MM.1S (cell line): ENCODE measurements at regions not wholly inside any gene's neighbourhood (a gene's known extent, or its start where the extent isn't known, plus 50 kb on each side); places are given as distances from the start of the nearest gene placed in this dataset.

Source experiments
- DNase-seq: peaks from one replicate; pipeline ENCODE4 v3.0.0-alpha.2; 2015
- H2AFZ ChIP-seq: fragments of 300-600 bp; sonication (generic); 2 replicates; pipeline ENCODE4 v1.6.0; 2016; ENCODE audit warnings: antibody characterized with exemption, low read length
- H3F3A ChIP-seq: fragments of 300-600 bp; sonication (generic); 2 replicates; pipeline ENCODE4 v1.6.1; 2016; ENCODE audit warnings: mild to moderate bottlenecking, antibody characterized with exemption, low read length, moderate library complexity, mixed read lengths; ENCODE audit not compliant: insufficient read depth
- H3K27ac ChIP-seq: fragments of 300-600 bp; sonication (generic); 2 replicates; pipeline ENCODE4 v1.5.1; 2016; ENCODE audit warnings: mild to moderate bottlenecking, low read length
- H3K27me3 ChIP-seq: fragments of 300-600 bp; sonication (generic); replicated peaks from 2 replicates; pipeline ENCODE4 v1.6.0; 2016; ENCODE audit warnings: low read length; ENCODE audit not compliant: insufficient read depth
- H3K36me3 ChIP-seq: fragments of 300-600 bp; sonication (generic); replicated peaks from 2 replicates; pipeline ENCODE4 v1.6.1; 2016; ENCODE audit warnings: mild to moderate bottlenecking, low read length, mixed read lengths; ENCODE audit not compliant: insufficient read depth
- H3K4me1 ChIP-seq: fragments of 300-600 bp; sonication (generic); 2 replicates; pipeline ENCODE4 v1.6.1; 2016; ENCODE audit warnings: low read length, mixed read lengths
- H3K4me2 ChIP-seq: fragments of 300-600 bp; sonication (generic); 2 replicates; pipeline ENCODE4 v1.6.0; 2016; ENCODE audit warnings: low read depth, low read length
- H3K4me3 ChIP-seq: fragments of 300-600 bp; sonication (generic); 2 replicates; pipeline ENCODE4 v1.5.1; 2016; ENCODE audit warnings: low read length, mixed read lengths
- H3K79me2 ChIP-seq: fragments of 300-600 bp; sonication (generic); 2 replicates; pipeline ENCODE4 v1.6.1; 2016; ENCODE audit warnings: mixed run types, low read length, mixed read lengths
- H3K9ac ChIP-seq: fragments of 300-600 bp; sonication (generic); 2 replicates; pipeline ENCODE4 v1.6.1; 2016; ENCODE audit warnings: low read length, mixed read lengths
- H3K9me2 ChIP-seq: fragments of 300-600 bp; sonication (generic); replicated peaks from 2 replicates; pipeline ENCODE4 v1.6.1; 2016; ENCODE audit warnings: mild to moderate bottlenecking, low read length, mixed read lengths; ENCODE audit not compliant: insufficient read depth
- H3K9me3 ChIP-seq: fragments of 300-600 bp; sonication (generic); replicated peaks from 2 replicates; pipeline ENCODE4 v1.6.1; 2016; ENCODE audit warnings: mild to moderate bottlenecking, low read length, mixed read lengths; ENCODE audit not compliant: insufficient read depth
- H4K20me1 ChIP-seq: fragments of 300-600 bp; sonication (generic); 2 replicates; pipeline ENCODE4 v1.6.1; 2016; ENCODE audit warnings: mild to moderate bottlenecking, low read length, moderate library complexity, mixed read lengths; ENCODE audit not compliant: insufficient read depth
- CTCF ChIP-seq: fragments of 300-600 bp; sonication (generic); IDR thresholded peaks from 2 replicates; pipeline ENCODE4 v1.5.1; 2016; ENCODE audit warnings: antibody characterized with exemption, low read length, mixed read lengths
- EZH2 ChIP-seq: fragments of 300-600 bp; sonication (generic); optimal IDR thresholded peaks from 2 replicates; pipeline ENCODE3; 2017; ENCODE audit warnings: low read depth, mild to moderate bottlenecking, antibody characterized with exemption, low read length, mixed read lengths
- EZH2phosphoT487 ChIP-seq: fragments of 300-600 bp; sonication (generic); IDR thresholded peaks from 2 replicates; pipeline ENCODE4 v1.6.1; 2018; ENCODE audit warnings: antibody characterized with exemption, low read length

DNA sequence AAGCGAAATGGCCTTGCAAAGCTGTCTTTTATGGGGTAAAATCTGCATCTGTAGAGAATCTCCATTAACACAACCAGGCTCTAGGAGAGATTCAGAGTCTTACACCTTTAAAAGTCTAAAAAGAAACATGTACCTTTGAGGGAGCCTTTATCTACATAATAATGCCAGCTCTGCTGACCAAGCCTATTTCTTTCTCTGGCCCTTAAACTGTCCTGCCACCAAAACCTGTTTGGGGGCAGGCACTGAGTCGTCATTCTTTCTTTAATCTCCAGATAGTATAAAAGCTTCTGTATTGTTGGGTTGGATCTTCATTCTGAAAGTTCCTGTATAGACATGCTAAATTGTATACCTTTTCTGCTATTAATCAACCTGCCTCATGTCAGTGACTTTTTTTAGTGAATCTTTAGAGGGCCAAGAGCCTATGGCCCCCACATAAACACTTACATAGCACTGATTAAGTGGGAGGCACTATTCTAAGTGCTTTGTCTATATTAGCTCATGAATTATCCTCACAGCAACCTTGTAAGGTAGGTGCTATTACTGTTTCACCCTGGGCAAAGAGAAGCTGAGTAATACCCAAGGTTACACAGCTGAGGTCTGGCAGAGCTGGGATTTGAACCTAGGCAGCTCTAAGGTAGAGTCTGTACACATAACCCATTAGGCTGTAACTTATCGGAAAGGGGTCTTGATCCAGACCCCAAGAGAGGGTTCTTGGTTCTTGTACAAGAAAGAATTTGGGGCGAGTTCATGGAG, 232.3 kb upstream of the DTNBP1 start:
- Histone ChIP-seq H2AFZ (no peak overlapping the region), H3F3A (no peaks in the 10 kb centered on the region), H3K79me2 (no peaks in the 10 kb centered on the region), H4K20me1 (no peaks in the 10 kb centered on the region), H3K36me3 (no peaks in the 10 kb centered on the region), H3K4me2 (no peak overlapping the region), H3K9me2 (no peaks in the 10 kb centered on the region), H3K27ac (no peak overlapping the region), H3K27me3 (no peaks in the 10 kb centered on the region), H3K9me3 (no peaks in the 10 kb centered on the region), H3K4me3 (no peak overlapping the region), H3K4me1 (no peaks in the 10 kb centered on the region), H3K9ac (no peak overlapping the region)
- TF ChIP-seq EZH2phosphoT487 (no peak), CTCF (no peak), EZH2 (no peak)
- no peak for DNase-seq

- H3K9me2 ChIP-seq, result no peaks in the 10 kb centered on the region
- H2AFZ ChIP-seq, result no peak overlapping the region
- H3K4me3 ChIP-seq, result no peak overlapping the region
- no peaks in the 10 kb centered on the region for H4K20me1 ChIP-seq
- no peaks in the 10 kb centered on the region for H3F3A ChIP-seq
- no peaks in the 10 kb centered on the region for H3K9me3 ChIP-seq
- H3K9ac ChIP-seq, result no peak overlapping the region
- peak; percentile 45 for DNase-seq
- no peaks in the 10 kb centered on the region for H3K36me3 ChIP-seq
- no peak overlapping the region for H3K27ac ChIP-seq
- H3K4me2 ChIP-seq, result no peak overlapping the region
- no peaks in the 10 kb centered on the region for H3K79me2 ChIP-seq
- no peaks in the 10 kb centered on the region for H3K27me3 ChIP-seq
- no peaks in the 10 kb centered on the region for H3K4me1 ChIP-seq
- TF ChIP-seq CTCF (peak; percentile 57), EZH2phosphoT487 (no peak), EZH2 (no peak)
These were observed 230.9 kb upstream of the DTNBP1 start for GRCh38 chr6:15893556-15894253.

- no peaks in the 10 kb centered on the region for H3K4me1 ChIP-seq
- H3K27me3 ChIP-seq, result no peaks in the 10 kb centered on the region
- H3F3A ChIP-seq, result no peaks in the 10 kb centered on the region
- H3K9ac ChIP-seq, result no peak overlapping the region
- H3K9me3 ChIP-seq, result no peaks in the 10 kb centered on the region
- no peaks in the 10 kb centered on the region for H4K20me1 ChIP-seq
- H3K79me2 ChIP-seq, result no peaks in the 10 kb centered on the region
- no peak overlapping the region for H3K4me2 ChIP-seq
- TF ChIP-seq CTCF, result no peak
- no peak for TF ChIP-seq EZH2
- no peak for TF ChIP-seq EZH2phosphoT487
- no peak overlapping the region for H2AFZ ChIP-seq
- DNase-seq, result no peak
- H3K9me2 ChIP-seq, result no peaks in the 10 kb centered on the region
- no peaks in the 10 kb centered on the region for H3K36me3 ChIP-seq
- H3K4me3 ChIP-seq, result no peak overlapping the region
- no peak overlapping the region for H3K27ac ChIP-seq
These were observed 229.5 kb upstream of the DTNBP1 start for GRCh38 chr6:15892369-15892768.
